ENCODE measurements at regions not wholly inside any gene's neighbourhood (a gene's known extent, or its start where the extent isn't known, plus 50 kb on each side); places are given as distances from the start of the nearest gene placed in this dataset.

- DNase-seq = no peak
- H3K36me3 ChIP-seq (ENCODE audit: control insufficient read depth, insufficient read depth, low read length) = no peaks in the 10 kb centered on the region
- Mint-ChIP-seq H3K27ac (no peak overlapping the region), H3K9me3 (peaks cover 2 to 21% (median 6%) of the 10 kb centered on the region in 7 donors), H3K4me1 (no peaks in the 10 kb centered on the region), H3K36me3 (no peaks in the 10 kb centered on the region), H3K4me3 (no peak overlapping the region), H3K27me3 (no peaks in the 10 kb centered on the region)
- H3K4me3 ChIP-seq (ENCODE audit: low read depth, low read length) = no peak overlapping the region
- H3K4me1 ChIP-seq (ENCODE audit: control insufficient read depth, insufficient read depth, low read length, poor library complexity, severe bottlenecking) = no peaks in the 10 kb centered on the region
- H3K27ac ChIP-seq (ENCODE audit: insufficient read depth, low read length, poor library complexity, severe bottlenecking) = no peak overlapping the region
- H3K27me3 ChIP-seq (ENCODE audit: control insufficient read depth, insufficient read depth, low read length) = no peaks in the 10 kb centered on the region
- ATAC-seq (ENCODE audit: low read depth in 2 of 2) = no peak
- no peaks in the 10 kb centered on the region for H3K9me3 ChIP-seq (ENCODE audit: control insufficient read depth in 2 of 2, low read length in 2 of 2)
These were observed 856.6 kb downstream of the MAT2B start for GRCh38 chr5:164361986-164362385.

DNA sequence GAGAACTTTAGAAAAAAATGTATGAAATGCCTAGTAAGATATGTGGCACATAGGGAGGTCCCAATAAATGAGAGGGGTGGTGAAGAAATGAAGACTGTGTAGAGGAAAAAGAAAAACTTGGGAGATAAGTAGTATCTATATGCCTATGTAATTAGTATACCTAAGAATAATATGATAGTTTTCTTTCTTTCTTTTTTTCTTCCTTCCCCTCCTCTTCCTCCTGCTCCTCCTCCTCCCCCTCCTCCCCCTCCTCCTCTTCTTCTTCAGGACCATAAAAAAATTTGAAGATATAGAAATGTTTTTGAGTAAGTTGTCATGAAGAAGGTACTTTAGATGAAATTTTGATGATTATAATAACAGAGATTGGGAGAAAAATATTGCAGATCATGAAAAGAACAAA, 857.4 kb downstream of the MAT2B start:
- no peak for ATAC-seq (ENCODE audit: low read depth in 2 of 2)
- Histone ChIP-seq H3K36me3 (ENCODE audit: control insufficient read depth, insufficient read depth, low read length) (no peaks in the 10 kb centered on the region), H3K27me3 (ENCODE audit: control insufficient read depth, insufficient read depth, low read length) (no peaks in the 10 kb centered on the region), H3K4me1 (ENCODE audit: control insufficient read depth, insufficient read depth, low read length, poor library complexity, severe bottlenecking) (no peaks in the 10 kb centered on the region), H3K27ac (ENCODE audit: insufficient read depth, low read length, poor library complexity, severe bottlenecking) (no peak overlapping the region), H3K9me3 (ENCODE audit: control insufficient read depth in 2 of 2, low read length in 2 of 2) (peaks cover 0 to 2% of the 10 kb centered on the region in 2 experiments), H3K4me3 (ENCODE audit: low read depth, low read length) (no peak overlapping the region)
- no peaks in the 10 kb centered on the region for H3K27me3 Mint-ChIP-seq
- H3K4me1 Mint-ChIP-seq = no peaks in the 10 kb centered on the region
- H3K9me3 Mint-ChIP-seq = peaks cover 2 to 21% (median 6%) of the 10 kb centered on the region in 7 donors
- no peaks in the 10 kb centered on the region for H3K36me3 Mint-ChIP-seq
- H3K4me3 Mint-ChIP-seq = no peak overlapping the region
- H3K27ac Mint-ChIP-seq = no peak overlapping the region
- DNase-seq = no peak

GRCh38 chr5:164364237-164365208, 859.1 kb downstream of the MAT2B start:
- no peak overlapping the region for H3K4me3 ChIP-seq (ENCODE audit: low read depth, low read length)
- ATAC-seq (ENCODE audit: low read depth in 2 of 2) (no peak), DNase-seq (no peak)
- H3K27ac ChIP-seq (ENCODE audit: insufficient read depth, low read length, poor library complexity, severe bottlenecking) = no peak overlapping the region
- H3K27me3 Mint-ChIP-seq = no peaks in the 10 kb centered on the region
- H3K4me1 ChIP-seq (ENCODE audit: control insufficient read depth, insufficient read depth, low read length, poor library complexity, severe bottlenecking) = no peaks in the 10 kb centered on the region
- peaks cover 0 to 2% of the 10 kb centered on the region in 2 experiments for H3K9me3 ChIP-seq (ENCODE audit: control insufficient read depth in 2 of 2, low read length in 2 of 2)
- no peaks in the 10 kb centered on the region for H3K27me3 ChIP-seq (ENCODE audit: control insufficient read depth, insufficient read depth, low read length)
- no peak overlapping the region for H3K4me3 Mint-ChIP-seq
- H3K27ac Mint-ChIP-seq = no peak overlapping the region
- H3K36me3 ChIP-seq (ENCODE audit: control insufficient read depth, insufficient read depth, low read length) = no peaks in the 10 kb centered on the region
- H3K9me3 Mint-ChIP-seq = peaks cover 1 to 21% (median 6%) of the 10 kb centered on the region in 7 donors
- H3K4me1 Mint-ChIP-seq = no peaks in the 10 kb centered on the region
- H3K36me3 Mint-ChIP-seq = no peaks in the 10 kb centered on the region

DNA sequence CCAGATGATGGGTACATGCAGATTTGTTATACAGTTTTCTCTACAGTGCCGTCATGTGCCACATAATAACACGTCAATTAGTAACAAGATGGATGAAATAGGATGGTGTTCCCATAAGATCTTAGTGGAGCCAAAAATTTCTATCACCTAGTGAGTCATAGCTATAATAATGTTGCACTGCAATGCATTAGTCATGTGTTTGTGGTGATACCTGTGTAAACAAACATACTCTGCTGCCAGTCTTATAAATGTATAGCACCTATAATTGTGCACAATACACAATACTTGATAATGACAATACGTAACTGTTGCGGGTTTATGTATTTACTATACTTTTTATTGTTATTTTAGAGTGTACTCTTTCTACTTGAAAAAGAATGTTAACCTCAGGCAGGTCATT, 865.4 kb downstream of the MAT2B start:
- no peaks in the 10 kb centered on the region for H3K4me1 ChIP-seq (ENCODE audit: control insufficient read depth, insufficient read depth, low read length, poor library complexity, severe bottlenecking)
- Mint-ChIP-seq H3K4me1 (no peaks in the 10 kb centered on the region), H3K9me3 (peaks cover 1 to 10% (median 8%) of the 10 kb centered on the region in 7 donors), H3K4me3 (no peak overlapping the region), H3K27me3 (no peaks in the 10 kb centered on the region), H3K27ac (no peak overlapping the region), H3K36me3 (no peaks in the 10 kb centered on the region)
- no peak for DNase-seq
- no peak overlapping the region for H3K27ac ChIP-seq (ENCODE audit: insufficient read depth, low read length, poor library complexity, severe bottlenecking)
- no peaks in the 10 kb centered on the region for H3K27me3 ChIP-seq (ENCODE audit: control insufficient read depth, insufficient read depth, low read length)
- H3K9me3 ChIP-seq (ENCODE audit: control insufficient read depth in 2 of 2, low read length in 2 of 2) = peaks cover 0 to 2% of the 10 kb centered on the region in 2 experiments
- no peak for ATAC-seq (ENCODE audit: low read depth in 2 of 2)
- no peak overlapping the region for H3K4me3 ChIP-seq (ENCODE audit: low read depth, low read length)
- no peaks in the 10 kb centered on the region for H3K36me3 ChIP-seq (ENCODE audit: control insufficient read depth, insufficient read depth, low read length)

GRCh38 chr5:164372892-164373291, 867.5 kb downstream of the MAT2B start:
- Histone ChIP-seq H3K9me3 (ENCODE audit: control insufficient read depth in 2 of 2, low read length in 2 of 2) (no peaks in the 10 kb centered on the region), H3K27me3 (ENCODE audit: control insufficient read depth, insufficient read depth, low read length) (no peaks in the 10 kb centered on the region), H3K27ac (ENCODE audit: insufficient read depth, low read length, poor library complexity, severe bottlenecking) (no peak overlapping the region), H3K36me3 (ENCODE audit: control insufficient read depth, insufficient read depth, low read length) (no peaks in the 10 kb centered on the region), H3K4me1 (ENCODE audit: control insufficient read depth, insufficient read depth, low read length, poor library complexity, severe bottlenecking) (no peaks in the 10 kb centered on the region), H3K4me3 (ENCODE audit: low read depth, low read length) (no peak overlapping the region)
- H3K27me3 Mint-ChIP-seq = no peaks in the 10 kb centered on the region
- H3K36me3 Mint-ChIP-seq = no peaks in the 10 kb centered on the region
- H3K4me3 Mint-ChIP-seq = no peak overlapping the region
- DNase-seq (no peak), ATAC-seq (ENCODE audit: low read depth in 2 of 2) (no peak)
- H3K9me3 Mint-ChIP-seq = peaks cover 0 to 8% (median 4%) of the 10 kb centered on the region in 7 donors
- H3K27ac Mint-ChIP-seq = no peak overlapping the region
- no peaks in the 10 kb centered on the region for H3K4me1 Mint-ChIP-seq

- Histone ChIP-seq H3K27ac (ENCODE audit: insufficient read depth, low read length, poor library complexity, severe bottlenecking) (no peak overlapping the region), H3K9me3 (ENCODE audit: control insufficient read depth in 2 of 2, low read length in 2 of 2) (no peaks in the 10 kb centered on the region), H3K27me3 (ENCODE audit: control insufficient read depth, insufficient read depth, low read length) (no peaks in the 10 kb centered on the region), H3K36me3 (ENCODE audit: control insufficient read depth, insufficient read depth, low read length) (no peaks in the 10 kb centered on the region), H3K4me1 (ENCODE audit: control insufficient read depth, insufficient read depth, low read length, poor library complexity, severe bottlenecking) (no peaks in the 10 kb centered on the region), H3K4me3 (ENCODE audit: low read depth, low read length) (no peak overlapping the region)
- H3K4me1 Mint-ChIP-seq = no peaks in the 10 kb centered on the region
- no peak overlapping the region for H3K4me3 Mint-ChIP-seq
- H3K9me3 Mint-ChIP-seq = peaks cover 2 to 12% (median 6%) of the 10 kb centered on the region in 7 donors
- no peak overlapping the region for H3K27ac Mint-ChIP-seq
- no peaks in the 10 kb centered on the region for H3K27me3 Mint-ChIP-seq
- no peak for ATAC-seq (ENCODE audit: low read depth in 2 of 2)
- DNase-seq = no peak
- no peaks in the 10 kb centered on the region for H3K36me3 Mint-ChIP-seq
These were observed 868.5 kb downstream of the MAT2B start for GRCh38 chr5:164373876-164374275.

- H3K4me1 Mint-ChIP-seq = no peaks in the 10 kb centered on the region
- H3K4me3 Mint-ChIP-seq = no peak overlapping the region
- Histone ChIP-seq H3K9me3 (ENCODE audit: control insufficient read depth in 2 of 2, low read length in 2 of 2) (no peaks in the 10 kb centered on the region), H3K36me3 (ENCODE audit: control insufficient read depth, insufficient read depth, low read length) (no peaks in the 10 kb centered on the region), H3K27ac (ENCODE audit: insufficient read depth, low read length, poor library complexity, severe bottlenecking) (no peak overlapping the region), H3K4me3 (ENCODE audit: low read depth, low read length) (no peak overlapping the region), H3K4me1 (ENCODE audit: control insufficient read depth, insufficient read depth, low read length, poor library complexity, severe bottlenecking) (no peaks in the 10 kb centered on the region), H3K27me3 (ENCODE audit: control insufficient read depth, insufficient read depth, low read length) (no peaks in the 10 kb centered on the region)
- DNase-seq (no peak), ATAC-seq (ENCODE audit: low read depth in 2 of 2) (no peak)
- no peak overlapping the region for H3K27ac Mint-ChIP-seq
- H3K9me3 Mint-ChIP-seq = peaks cover 4 to 19% (median 8%) of the 10 kb centered on the region in 7 donors
- H3K36me3 Mint-ChIP-seq = no peaks in the 10 kb centered on the region
- no peaks in the 10 kb centered on the region for H3K27me3 Mint-ChIP-seq
These were observed 869.6 kb downstream of the MAT2B start for GRCh38 chr5:164375051-164375450.

- H3K27ac ChIP-seq (ENCODE audit: insufficient read depth, low read length, poor library complexity, severe bottlenecking) = no peak overlapping the region
- Mint-ChIP-seq H3K27ac (no peak overlapping the region), H3K4me1 (no peaks in the 10 kb centered on the region), H3K4me3 (no peak overlapping the region), H3K9me3 (peaks cover 4 to 19% (median 8%) of the 10 kb centered on the region in 7 donors), H3K36me3 (no peaks in the 10 kb centered on the region), H3K27me3 (no peaks in the 10 kb centered on the region)
- ATAC-seq (ENCODE audit: low read depth in 2 of 2) = no peak
- no peaks in the 10 kb centered on the region for H3K9me3 ChIP-seq (ENCODE audit: control insufficient read depth in 2 of 2, low read length in 2 of 2)
- H3K27me3 ChIP-seq (ENCODE audit: control insufficient read depth, insufficient read depth, low read length) = no peaks in the 10 kb centered on the region
- no peaks in the 10 kb centered on the region for H3K4me1 ChIP-seq (ENCODE audit: control insufficient read depth, insufficient read depth, low read length, poor library complexity, severe bottlenecking)
- no peaks in the 10 kb centered on the region for H3K36me3 ChIP-seq (ENCODE audit: control insufficient read depth, insufficient read depth, low read length)
- DNase-seq = no peak
- H3K4me3 ChIP-seq (ENCODE audit: low read depth, low read length) = no peak overlapping the region
These were observed 871.4 kb downstream of the MAT2B start for GRCh38 chr5:164376843-164377242.
